Anterior cingulate cortex (tissue), 58 donors: ENCODE measurements at regions not wholly inside any gene's neighbourhood (a gene's known extent, or its start where the extent isn't known, plus 50 kb on each side); places are given as distances from the start of the nearest gene placed in this dataset.

Experiments
- DNase-seq, 58 donors: peaks; one replicate each; lab custom pipeline; 2025; lab: John Stamatoyannopoulos, UW

GRCh38 chr18:39435996-39436395, 1870.4 kb upstream of the CELF4 start:
- no peak for DNase-seq

- DNase-seq = no peak
Measured at GRCh38 chr18:39435209-39435608, 1869.6 kb upstream of the CELF4 start.

DNA sequence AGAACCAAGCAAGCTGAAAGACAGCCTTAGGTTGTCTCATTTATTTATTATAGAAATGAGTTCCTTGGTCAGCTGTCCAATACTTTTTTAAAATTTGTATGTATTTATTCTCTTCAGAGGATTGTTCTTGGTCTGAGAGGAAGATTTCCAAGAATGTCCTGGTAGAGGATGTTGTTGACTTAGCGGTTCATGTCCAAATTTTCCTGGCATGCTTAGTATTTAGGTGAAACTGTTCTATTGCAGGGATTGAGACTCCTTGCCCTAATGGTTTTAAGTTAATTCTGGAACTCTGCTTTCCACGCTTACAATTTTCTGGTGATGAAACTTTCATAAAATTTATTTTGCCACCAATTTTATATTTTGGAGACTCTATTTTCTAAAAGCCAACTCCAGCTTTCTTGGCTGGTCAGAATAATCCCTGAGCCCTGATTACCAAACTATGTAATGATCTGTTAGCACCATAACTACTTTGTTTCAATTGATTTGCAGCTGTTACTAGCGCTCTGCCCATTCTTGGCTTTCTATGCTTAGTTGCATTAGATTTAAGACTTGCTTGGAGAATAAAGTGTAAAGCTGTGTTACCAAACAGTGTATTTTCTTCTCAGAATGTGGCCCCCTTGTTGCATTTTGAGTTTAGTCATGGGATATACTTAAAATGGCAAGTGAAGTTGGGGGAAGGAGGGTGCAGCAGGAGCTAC, 1868.8 kb upstream of the CELF4 start:
- no peak for DNase-seq

DNA sequence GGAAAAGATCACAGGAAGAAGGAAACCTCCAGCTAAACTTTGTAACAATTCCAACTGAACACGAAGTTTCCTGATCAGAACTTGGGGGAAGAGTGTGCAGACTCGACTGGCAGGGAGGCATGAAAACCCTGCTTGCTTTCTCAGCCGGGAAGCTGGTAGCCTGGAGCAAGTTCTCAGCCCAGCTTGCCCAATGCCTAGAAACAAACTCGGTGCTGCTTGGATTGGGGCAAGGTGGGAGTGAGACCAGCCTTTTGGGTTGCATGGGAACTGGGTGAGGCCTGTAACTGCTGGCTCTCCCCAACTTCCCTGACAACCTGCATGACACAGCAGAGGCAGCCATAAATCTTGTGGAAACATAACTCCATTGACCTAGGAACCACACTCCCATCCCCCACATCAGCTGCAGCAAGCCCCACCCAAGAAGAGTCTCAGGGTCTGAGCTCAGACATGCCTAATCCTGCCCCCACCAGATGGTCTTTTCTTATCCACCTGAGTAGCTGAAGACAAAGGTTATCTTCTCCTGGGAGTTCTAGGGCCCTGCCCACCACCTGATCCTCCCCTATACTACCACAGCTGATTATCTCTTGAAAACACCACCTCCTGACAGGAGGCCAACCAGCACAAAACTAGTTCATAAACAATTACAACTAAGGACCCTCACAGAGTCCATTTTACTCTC, 1859.7 kb upstream of the CELF4 start:
- no peak for DNase-seq

DNA sequence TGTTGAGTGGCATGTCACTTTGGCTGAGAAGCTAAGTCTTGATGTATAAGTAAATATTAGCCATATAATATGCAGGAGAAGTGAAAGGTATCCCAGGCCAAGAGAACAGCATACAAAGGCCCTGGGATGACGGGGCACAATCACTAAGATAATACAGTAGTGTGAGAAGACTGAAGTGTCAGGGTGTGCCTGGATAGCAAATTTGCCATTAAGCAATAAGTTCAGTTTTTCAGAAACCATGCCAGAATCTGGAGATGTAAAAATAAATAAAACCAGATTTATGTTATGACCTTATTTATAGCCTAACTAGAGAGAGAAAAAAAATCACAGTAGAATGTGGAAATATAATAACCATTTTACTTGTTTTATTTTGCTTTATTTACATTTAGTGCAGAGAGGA, 1858.7 kb upstream of the CELF4 start:
- no peak for DNase-seq

GRCh38 chr18:39421276-39421675, 1855.7 kb upstream of the CELF4 start:
- peak in 5 of 58 donors; percentile 1 to 16 (median 9) for DNase-seq

DNA sequence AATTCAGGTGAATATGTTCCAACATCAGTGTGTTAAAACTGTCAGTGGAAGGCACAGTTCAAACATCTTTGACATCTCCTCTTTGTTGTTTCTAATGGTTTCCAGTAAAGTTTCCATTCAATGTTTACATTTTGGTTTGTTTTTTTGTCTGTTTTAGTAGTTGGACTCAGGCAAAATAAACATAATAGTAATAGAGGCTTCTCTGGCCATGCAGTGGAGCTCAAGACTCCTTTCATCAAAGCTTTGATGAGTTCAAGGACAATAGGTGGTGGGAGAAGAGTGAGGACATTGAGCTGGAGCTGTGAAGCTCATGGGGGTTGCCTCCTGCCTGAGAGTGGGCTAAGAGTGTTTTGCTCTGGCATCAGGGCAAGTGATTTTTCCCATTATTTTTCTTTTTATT, 1853.7 kb upstream of the CELF4 start:
- DNase-seq = no peak

DNA sequence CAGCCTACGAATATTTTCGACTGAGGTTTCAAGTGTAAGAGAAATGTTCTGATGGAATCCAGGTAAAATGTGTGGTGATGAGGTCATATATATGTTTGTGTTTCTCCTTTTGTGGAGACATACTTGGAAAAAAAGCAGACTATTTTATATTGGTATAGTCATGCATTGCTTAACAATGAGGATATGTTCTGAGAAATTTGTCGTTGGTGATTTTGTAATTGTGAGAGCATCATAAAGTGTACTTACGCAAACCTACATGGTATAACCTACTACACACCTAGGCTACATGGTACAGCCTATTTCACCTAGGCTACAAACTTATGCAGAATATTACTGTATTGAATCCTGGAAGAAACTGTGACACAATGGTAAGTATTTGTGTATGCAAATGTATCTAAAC, 1849.9 kb upstream of the CELF4 start:
- no peak for DNase-seq

- no peak for DNase-seq
Measured at GRCh38 chr18:39414009-39414700, 1848.6 kb upstream of the CELF4 start.

GRCh38 chr18:39406941-39407340, 1841.3 kb upstream of the CELF4 start:
- DNase-seq = no peak

DNA sequence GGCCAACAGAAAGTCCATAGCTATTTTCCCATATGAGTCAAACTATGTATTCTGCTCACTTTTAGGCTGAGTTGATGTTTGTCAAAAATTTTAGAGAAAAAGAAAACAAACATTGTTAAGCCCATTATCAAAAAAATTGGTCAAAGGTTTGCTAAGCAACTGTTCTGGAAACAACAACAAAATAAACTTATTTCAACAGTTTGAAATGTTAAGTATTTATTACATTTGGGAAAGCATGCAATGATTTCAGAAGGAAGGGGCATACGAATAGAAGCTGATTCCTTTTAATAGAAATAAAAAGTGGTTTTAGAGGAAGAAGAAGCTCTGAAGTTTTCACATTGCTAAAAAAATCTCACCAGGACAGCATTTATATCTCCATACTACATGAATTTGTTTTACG, 1837.5 kb upstream of the CELF4 start:
- no peak for DNase-seq

DNA sequence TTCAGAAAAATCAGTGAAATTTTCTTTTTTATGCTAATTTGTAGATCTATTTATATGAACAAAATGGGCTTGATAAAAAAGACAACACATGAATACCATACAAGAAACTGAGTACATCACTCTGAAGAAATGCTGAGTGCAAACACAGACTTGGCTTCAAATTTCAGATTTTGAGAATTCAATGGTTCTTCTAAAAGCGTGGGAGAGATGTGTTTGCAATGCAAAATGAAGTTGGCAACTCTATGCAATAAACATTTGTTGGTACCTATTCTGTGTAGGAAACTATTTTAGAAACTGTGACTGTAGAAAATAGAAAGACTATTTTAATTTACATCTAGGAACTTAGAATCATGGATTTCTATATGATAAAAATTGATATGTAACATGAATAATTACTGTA, 1834.1 kb upstream of the CELF4 start:
- DNase-seq = peak in 1 of 58 donors; percentile 17

DNA sequence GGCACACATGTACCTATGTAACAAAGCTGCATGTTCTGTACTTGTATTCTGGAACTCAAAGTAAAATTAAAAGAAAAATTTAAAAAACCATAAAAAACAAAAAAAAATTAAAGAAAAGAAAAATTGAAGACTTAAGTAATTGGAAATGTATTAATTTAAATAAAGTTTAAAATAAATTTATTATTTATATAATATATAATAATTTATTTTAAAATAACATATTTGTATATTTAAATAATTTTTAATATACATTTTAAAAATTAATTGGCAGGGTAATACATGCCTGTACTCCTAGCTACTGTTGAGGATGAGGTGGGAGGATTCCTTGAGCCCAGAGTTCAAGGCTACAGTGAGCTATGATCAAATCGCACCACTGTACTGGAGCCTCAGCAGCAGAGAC, 1830.6 kb upstream of the CELF4 start:
- no peak for DNase-seq

- no peak for DNase-seq
Measured at GRCh38 chr18:39389800-39390379, 1824.3 kb upstream of the CELF4 start.

DNA sequence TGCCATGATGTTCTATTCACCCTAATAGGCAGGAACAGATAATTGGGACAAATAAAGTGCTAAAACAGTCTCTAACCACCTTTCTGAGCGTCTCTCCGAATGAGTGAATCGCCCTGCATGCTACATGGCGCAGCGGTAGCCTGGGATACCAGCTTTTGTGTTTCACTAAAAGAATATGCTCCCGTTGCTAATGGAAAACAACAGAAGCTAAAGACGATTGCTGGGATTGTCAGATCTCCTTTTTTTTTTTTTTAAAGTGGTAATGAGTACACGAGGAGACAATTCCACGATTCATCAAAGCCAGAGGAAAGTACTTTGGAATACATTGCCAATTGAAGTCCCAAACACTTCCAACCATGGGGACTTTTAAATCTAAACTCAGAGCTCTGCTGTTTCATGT, 1815.3 kb upstream of the CELF4 start:
- DNase-seq = no peak

- DNase-seq = no peak
Measured at GRCh38 chr18:39380186-39380725, 1814.7 kb upstream of the CELF4 start.

DNA sequence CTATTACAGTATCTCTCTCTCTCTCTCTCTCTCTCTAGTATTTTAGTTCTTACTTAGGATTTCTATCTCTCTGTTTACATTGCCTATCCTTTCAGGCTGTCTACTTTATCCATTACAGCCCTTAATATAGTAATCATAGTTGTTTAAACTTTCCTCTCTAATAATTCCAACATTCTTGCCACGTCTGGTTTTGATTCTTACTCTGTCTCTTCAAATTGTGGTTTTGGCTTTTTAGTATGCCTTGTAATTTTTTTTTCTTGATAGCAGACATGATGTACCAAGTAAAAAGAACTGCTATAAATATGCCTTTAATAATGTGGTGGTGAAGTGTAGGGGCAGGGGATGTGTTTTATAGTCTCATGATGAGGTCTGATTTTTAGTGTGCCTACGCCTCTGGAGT, 1809.5 kb upstream of the CELF4 start:
- DNase-seq = no peak

- no peak for DNase-seq
Measured at GRCh38 chr18:39371996-39372395, 1806.4 kb upstream of the CELF4 start.

DNA sequence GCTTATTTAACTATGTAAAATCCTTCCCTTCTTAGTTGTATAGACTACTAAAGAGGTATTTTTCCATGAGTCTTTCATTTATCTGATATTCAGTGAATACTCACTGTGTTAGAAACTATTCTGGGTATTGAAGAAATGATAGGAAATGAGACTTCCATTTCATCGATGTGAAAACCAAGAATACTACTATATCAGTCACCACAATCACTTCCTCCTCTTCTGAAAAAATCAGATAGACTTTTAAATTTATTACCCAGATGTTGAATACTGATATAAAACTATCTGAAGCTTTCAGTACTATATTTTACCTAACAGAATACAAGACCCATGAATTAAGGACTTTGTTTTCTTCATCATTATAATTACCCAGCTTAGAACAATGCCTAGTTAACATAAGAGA, 1801.1 kb upstream of the CELF4 start:
- DNase-seq = no peak

DNA sequence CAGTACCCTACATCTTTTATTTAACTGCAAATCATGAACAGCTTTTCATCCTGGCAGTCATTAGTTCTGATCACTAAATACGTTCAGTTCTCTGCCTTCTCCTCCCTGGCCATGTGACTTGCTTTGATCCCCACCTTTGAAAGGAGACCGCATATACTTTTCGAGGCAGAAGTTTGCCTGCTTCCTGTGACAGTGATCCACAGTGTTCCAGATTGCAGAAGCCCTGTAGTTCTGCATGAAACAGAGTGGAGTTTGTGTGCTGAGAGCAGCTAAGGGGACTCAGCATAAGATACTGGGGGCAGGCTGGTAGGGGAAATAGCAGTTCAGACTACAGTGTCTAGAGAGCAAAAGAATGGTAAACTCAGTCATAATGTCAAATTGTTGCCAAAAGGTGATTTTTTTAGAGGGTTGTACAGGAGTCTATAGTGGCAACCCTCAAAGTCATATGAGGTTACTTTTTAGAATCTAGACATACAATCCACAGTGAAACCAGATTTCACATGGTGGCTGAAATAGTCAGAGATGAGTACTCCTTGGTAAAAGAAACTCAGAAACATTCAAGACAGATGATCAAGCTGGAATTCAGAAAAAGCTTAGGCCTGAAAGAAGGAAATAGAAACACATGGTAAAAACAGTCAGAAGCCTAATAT, 1800.4 kb upstream of the CELF4 start:
- no peak for DNase-seq

DNA sequence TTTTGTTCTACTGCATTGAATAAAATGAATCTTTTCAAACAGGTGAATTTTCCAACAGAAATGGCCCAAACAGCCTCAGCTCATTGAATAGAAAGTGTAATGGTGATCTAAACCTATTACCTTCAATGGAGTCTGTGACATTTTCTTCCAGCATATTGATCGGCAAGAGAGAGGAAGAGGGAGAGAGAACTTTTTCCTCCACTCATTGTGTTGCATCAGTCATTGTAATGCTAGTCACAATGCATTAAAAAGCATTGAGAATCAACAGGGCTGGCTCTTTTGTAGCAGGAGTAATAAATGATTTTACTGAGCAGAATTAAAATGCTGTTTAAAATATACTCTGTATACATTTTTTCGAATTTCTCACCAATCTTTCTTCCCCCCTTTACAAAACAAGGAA, 1794.5 kb upstream of the CELF4 start:
- DNase-seq = no peak
